ENCODE measurements at regions not wholly inside any gene's neighbourhood (a gene's known extent, or its start where the extent isn't known, plus 50 kb on each side); places are given as distances from the start of the nearest gene placed in this dataset.

GRCh38 chr4:161005746-161006145 lies 1158.1 kb downstream of the FSTL5 start:
- DNase-seq (ENCODE audit: low spot score), result no peak

GRCh38 chr4:161008527-161008926 lies 1155.3 kb downstream of the FSTL5 start:
- DNase-seq (ENCODE audit: low spot score), result no peak

GRCh38 chr4:161010227-161010626 lies 1153.6 kb downstream of the FSTL5 start:
- DNase-seq (ENCODE audit: low spot score), result no peak
